ENCODE measurements at regions not wholly inside any gene's neighbourhood (a gene's known extent, or its start where the extent isn't known, plus 50 kb on each side); places are given as distances from the start of the nearest gene placed in this dataset.
"Not testable (repeated sequence)": the region's sequence is repeated elsewhere in the genome, so short reads cannot be mapped to it uniquely, and the experiment has no call there.

DNA sequence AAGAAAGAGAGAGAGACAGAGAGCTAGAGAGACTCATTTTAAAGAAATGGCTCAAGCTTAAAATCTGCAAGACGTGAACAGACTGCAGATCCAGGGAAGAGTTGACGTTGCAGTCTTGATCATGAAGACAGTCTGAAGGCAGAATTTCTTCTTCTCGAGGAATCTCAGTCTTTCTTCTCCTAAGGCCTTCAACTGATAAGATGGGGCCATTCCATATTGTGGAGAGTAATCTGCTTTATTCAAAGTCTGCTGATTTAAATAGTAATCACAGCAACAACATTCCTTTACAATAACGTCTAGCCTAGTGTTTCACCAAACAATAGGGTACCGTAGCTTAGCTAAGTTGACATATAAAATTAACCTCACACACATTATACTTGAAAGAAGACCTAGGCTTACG is 208.4 kb upstream of the ADAMTS3 start:
- DNase-seq (ENCODE audit: low spot score) = no peak

DNA sequence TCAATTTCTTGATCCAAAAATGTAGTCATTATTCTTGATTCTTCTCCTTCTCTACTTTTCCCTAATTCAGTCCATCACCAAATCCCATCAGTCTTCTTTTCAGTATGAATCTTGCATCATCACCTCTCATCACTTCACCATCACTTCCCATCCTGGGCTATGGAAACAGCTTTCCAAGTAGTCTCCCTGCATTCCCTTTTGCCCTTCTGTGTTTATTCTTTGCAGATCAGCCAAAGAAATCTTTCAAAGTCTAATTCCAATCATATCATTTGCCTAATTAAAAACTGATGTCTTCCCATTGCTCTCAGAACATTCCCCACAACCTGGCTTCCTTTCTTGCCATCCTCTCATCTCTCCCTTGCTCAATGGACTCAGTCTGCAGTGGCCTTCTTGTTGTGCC is 201.7 kb upstream of the ADAMTS3 start:
- DNase-seq (ENCODE audit: low spot score) = no peak

DNA sequence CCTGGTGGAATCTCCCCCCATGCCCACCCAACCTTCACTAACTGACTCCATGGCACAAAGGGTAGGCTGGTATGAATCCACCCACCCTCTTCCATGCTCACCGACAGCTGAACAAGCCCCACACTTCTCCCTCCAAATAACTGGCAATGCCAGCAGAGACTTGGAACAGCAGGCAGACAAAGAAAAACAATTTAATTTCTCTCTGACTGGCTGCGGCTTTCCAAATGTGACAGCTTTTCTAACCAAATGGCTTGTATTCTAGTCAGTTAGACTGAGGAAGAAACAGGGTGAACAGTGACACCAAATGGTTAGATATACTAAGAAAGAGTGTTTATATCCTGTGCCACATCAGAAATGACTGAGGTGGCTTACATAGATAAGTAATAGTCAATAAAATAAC is 199.3 kb upstream of the ADAMTS3 start:
- no peak for DNase-seq (ENCODE audit: low spot score)

DNA sequence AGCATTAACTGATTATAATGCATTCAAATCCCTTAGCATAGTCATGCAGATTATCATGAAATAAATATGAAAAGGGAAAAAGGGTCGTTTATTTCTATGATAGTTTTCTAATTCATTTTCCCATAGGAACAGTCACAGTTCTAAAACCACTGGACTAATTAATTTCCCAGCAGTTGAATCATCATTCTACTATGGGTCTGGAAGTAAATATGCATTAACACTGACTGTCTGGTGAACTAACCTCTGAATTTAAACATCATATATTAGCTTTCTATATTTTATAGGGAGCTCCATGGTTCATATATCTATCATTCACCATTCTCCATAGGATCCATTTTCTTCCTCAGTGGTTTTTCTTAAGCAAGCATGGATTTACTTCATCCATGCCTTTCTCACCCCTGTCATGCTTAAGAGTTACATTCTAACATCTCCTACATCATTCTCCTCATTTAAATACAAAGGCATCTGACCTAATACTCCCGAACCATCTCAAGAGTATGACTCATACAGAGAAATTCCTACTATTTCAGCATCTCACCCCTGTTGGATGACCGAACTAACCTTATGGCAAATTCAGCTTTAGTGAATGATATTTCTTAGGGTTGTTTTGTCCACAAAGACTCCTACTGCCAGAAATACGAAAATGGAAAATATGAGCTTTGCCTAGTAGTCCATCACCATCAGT is 198.7 kb upstream of the ADAMTS3 start:
- no peak for DNase-seq (ENCODE audit: low spot score)

DNA sequence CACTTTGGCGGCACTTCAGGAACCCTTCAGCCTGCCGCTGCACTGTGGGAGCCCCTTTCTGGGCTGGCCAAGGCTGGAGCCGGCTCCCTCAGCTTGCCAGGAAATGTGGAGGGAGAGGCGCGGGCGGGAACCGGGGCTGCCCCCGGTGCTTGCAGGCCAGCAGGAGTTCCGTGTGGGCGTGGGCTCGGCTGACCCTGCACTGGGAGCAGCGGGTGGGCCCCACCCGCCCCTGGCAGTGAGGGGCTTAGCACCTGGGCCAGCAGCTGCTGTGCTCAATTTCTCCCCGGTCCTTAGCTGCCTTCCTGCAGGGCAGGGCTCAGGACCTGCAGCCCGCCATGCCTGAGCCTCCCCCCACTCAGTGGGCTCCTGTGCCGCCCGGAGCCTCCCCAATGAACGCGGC is 196.8 kb upstream of the ADAMTS3 start:
- DNase-seq (ENCODE audit: low spot score) = not testable (repeated sequence)

DNA sequence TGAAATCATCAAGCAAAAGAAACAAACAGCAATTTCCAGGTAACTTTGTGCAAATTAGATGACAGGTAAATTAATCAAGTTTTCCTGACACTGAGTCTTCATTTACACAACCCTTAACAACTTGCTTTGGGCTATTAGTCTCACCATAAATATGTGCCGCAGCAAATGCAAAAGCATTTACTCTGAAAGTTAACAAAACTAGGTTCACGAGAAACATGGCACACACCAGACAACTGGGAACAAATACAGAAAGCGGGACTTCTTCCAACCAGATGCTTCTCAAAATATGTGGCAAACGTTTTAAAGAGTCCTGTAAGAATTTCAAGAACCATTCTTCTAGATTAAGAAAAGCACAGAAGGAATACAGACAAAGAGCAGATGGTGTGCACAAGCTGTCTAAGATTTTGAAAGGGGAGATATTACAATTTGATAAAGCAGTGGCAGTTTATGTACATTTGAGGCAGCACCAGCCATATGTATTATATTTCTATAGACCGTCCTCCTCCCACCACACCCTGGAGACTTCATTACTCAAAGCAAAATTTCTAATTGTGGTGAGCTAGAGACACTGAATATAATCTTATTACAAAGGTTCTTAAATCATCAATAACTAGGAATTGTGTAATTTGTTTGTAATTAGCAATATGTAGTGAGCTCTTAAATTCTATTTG is 192.5 kb upstream of the ADAMTS3 start:
- no peak for DNase-seq (ENCODE audit: low spot score)

DNA sequence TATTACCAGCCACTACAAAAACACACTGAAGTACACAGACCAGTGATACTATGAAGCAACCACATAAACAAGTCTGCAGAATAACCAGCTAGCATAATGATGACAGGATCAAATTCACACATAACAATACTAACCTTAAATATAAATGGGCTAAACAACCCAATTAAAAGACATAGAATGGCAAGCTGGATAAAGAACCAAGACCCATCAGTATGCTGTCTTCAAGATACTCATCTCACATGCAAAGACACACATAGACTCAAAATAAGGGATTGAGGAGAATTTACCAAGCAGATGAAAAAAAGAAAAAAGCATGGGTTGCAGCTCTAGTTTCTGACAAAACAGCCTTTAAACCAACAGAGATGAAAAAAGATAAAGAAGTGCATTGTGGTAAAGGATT is 184.4 kb upstream of the ADAMTS3 start:
- not testable (repeated sequence) for DNase-seq (ENCODE audit: low spot score)

DNA sequence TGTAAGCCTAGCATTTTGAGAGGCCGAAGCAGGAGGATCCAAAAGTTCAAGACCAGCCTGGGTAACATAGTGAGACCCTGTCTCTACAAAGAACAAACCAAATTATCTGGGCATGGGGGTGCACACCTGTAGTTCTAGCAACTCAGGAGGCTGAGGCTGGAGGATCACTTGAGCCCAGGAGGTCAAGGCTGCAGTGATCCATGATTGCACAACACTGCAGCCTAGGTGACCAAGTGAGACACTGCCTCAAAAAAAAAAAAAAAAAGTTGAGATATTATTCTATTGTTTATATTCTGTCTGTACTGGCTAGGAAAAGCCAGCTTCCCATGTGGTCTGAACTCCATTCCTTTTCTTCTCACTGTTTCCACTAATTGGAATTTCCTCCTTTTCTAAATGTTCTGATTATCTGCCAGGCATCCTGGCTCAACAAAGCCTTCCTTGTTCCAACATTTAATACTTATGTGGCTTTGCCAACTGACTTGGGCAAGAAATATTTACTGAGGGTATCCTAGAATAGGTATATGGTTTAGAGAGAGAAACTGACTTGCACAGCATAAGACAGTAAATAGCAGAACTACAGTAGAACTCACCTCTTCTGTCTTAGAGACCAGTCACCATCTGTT is 175.2 kb upstream of the ADAMTS3 start:
- no peak for DNase-seq (ENCODE audit: low spot score)

DNA sequence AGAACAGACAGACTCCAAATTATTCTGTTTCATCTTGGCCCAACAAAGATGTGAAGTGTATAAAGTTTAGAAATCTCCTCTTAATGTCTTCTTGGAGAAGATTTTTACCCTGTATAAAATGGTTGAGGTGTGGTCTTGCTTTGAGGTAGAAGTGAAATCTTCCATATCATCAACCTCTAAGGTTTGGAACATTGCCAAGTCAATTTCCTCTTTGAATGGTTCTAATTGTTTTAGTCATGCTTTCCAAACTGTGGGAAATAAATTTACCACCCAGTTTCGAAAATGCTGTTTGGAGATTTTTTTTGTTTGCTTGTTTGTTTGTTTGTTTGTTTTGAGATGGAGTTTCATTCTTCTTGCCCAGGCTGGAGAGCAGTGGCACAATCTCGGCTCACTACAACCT is 174.1 kb upstream of the ADAMTS3 start:
- no peak for DNase-seq (ENCODE audit: low spot score)

DNA sequence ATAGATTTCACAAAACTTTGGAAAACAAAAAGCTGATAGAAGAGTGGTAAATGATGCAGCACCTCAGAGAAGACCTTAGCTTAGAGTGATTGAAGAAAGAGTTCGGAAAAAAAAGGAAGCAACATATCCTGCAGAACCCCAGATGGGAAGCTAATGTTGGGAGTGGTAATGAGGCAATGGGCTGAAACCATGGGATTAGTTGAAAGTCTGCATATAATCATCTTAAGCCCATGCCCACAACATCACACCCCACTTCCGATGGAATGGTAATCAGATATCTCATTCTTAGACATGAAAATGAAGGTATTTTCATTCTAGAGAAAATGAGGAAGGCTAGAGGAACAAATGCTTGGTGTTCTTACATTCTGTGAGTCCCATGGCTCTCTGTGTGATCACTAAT is 146.3 kb upstream of the ADAMTS3 start:
- DNase-seq (ENCODE audit: low spot score) = no peak

DNA sequence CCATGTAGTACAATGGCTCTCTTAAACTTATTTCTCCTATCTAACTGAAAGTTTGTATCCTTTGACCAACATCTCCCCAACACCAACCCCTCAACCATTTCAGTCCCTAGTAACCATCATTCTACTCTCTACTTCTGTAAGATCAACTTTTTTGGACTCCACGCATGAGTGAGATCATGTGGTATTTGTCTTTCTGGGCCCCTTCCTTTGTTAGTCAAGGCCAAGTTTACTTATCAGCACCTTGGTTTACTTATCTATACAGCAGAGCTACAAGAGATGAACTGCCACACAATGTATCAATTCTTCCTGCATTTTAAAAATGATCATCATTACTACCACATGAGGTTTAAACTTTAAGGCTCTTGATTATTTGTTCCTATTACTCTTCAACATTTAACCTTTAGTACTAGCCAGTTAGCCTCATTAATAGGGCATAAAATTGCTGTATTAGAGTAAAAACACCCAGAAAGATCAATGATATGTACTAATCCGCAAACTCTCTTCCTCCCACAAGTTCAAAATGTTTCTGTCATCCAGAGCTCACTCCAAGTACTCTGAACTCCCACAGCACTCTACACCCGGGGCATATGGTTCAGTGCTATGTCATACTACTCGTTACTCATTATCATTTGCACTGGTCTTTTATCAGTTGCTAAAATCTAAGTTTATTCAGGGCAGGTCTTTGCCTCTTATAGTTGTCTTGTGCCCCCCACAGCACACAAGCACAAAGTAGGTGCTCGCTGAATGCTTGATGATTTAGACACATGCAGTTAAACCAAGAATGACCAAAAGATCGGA is 145.7 kb upstream of the ADAMTS3 start:
- no peak for DNase-seq (ENCODE audit: low spot score)

DNA sequence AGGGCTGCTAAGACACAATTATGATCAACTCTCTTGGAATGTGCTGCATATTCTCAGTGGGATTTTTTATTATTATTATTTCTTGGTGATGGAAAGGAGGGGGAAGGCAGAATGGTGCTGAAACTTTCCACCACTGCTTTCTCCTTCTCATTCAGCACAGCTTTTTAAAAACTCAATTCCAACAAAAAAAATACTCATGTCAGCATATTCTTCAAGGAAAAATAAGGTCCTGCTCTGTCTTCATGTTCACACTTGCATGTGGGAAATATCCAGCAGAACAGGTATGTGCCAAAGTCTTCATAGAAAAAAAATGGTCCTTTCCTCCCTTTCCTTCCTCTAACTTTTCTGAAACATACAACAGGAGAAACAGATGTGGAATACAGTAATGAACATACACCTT is 144.0 kb upstream of the ADAMTS3 start:
- no peak for DNase-seq (ENCODE audit: low spot score)

DNA sequence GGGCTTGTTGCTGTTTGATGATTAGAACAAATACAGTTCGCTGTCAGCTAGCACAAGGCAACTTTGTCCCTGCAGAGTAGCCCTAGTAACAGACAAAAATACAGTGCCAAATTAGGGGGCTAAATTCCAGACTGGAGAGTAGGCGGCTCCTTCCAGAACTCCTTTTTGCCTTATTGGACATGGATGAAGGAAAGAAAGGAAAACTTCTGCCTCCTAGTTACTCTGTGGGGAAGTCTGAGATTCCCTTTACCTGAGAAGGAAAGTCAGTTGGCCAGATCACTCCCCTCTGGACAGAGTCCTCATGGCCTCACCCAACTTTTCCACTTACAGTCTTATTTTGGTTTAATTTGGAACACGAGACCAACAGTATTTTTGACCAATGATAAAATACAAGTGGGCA is 140.5 kb upstream of the ADAMTS3 start:
- DNase-seq (ENCODE audit: low spot score) = no peak

DNA sequence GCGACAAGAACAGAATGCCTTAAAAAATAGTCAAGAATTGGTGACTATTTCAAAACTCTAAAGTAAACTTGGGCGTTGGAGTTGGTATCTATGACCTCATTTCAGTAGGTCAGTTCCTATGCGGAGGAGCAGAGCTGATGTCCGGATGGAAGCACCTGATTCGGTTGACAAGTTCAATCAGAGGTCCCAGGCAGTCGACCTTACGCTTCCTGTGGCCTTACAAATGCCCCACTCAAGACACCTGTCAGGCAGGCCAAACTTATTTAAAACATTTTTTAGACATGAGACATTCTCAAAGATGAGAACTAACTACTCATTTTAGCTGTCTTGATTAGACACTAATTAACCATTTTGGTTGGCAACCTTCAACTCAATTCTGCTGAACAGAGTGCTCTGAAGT is 137.7 kb upstream of the ADAMTS3 start:
- no peak for DNase-seq (ENCODE audit: low spot score)

DNA sequence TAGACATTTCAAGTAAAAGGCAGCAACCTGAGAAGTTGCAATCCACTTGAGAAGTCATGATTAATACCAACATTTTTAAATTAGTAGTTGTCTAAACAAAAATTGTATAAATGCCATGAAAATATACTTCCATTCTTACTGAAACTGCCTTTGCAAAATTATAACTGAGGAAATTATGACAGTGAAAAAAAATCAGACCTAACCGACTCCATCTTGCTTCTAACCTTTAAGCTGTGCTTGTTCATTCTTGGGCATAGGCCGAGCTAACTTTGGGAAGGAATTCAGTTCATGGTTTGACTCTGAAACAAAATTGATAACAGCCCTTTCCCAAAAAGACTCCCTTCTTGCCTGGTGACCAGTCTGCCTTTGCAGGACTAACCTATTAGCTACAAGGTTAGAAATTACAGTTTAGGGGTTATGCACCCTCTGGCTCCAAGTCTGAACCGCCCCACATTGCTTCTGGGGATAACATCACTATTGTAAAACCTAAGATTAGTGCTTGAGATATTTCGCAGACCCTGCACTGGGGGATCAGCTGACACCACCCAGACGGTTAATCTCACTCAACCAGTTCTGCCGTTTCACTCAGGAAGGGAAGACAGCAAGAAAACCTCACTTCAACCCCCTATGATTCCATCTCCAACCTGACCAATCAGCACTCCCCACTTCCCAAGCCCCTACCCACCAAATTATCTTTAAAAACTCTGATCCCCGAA is 136.1 kb upstream of the ADAMTS3 start:
- not testable (repeated sequence) for DNase-seq (ENCODE audit: low spot score)

DNA sequence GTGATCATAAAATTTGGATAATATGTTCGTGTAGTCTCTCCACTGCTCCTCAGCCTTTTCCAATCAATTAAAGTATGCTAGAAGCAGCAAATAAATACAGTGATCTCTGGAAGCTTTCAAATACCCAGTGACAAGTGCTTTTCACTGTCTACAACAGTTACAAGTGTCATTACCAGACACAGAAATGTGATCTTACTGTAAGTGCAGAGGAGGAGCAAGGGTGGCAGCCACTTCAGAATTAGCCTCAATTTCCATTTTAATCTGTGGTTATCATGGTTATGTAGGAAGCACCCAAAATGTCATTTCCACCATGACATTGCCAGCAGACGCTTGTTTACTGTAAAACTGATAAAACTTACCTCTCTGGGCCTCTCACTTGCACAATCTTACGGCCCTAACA is 133.9 kb upstream of the ADAMTS3 start:
- DNase-seq (ENCODE audit: low spot score) = no peak

DNA sequence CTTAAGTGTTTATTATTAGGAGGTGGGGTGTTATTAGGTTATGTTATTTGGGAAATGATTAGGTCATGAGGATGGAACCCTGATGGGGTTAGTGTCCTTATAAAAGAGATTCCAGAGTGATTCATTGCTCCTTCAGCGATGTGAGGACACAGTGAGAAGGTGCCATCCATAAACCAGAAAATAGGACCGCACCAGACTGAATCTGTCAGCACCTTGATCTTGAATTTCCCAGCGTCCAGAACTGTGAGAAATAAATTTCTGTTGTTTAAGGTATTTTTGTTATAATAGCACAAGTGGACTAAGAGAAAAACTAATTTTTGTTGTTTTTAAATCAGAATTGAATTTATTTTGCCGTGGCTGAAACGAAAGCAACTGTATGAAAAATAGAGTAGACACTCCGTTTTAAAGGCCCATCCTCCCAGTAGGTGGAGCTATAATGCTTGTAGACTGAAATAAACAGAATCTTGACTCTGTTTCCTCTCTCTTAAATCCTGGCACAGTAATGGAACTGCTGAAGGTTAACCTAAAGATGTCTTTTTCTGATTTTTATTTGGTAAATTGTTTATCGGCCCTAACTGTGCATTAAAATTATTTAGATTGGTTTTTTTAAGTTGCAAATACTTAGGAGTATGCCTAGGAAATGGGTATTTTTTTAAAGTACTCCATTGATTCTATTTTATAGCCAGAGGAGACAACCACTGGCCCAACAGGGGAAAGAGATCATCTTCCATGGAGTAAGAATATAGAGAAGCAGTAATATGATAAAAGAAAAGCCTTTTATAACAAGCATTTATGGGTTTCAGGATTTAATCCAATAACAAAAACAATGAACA is 133.2 kb upstream of the ADAMTS3 start:
- DNase-seq (ENCODE audit: low spot score) = peak; percentile 34

DNA sequence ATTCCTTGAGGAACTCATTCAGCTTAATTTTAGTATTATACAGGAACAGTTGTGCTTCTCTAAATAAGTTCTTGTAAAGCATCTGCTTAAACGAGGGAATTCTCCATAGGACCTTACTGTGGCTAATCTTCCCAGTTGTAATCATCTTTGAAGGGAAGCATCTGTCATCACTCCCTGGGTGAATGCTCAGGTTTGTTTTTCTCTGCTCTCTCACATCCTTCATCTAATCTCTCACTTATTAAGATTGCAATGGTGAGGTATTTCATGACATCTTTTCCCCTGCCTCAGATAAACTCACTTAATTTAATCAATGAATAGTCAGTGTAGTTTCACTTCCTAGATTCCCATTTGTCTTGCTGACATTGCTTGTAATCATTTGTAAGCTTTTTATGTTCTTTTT is 121.8 kb upstream of the ADAMTS3 start:
- DNase-seq (ENCODE audit: low spot score) = no peak

DNA sequence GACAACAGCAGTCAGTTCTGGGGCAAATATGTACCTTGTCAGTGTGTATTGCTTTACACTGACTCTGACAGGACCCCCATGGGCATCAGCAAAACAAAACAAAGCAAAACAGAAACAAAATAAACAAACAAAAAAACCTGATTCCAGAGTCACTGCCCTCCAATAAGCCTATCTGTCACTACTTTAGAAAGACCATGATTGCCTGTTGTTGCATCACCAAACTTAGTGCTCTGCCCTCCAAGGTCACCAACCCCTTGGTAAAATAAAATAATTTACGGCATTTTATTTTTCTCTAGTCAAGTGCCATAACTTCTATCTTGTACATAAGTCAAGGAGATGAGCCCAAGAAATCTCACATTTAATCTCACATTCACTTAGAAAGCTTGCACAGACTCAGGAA is 120.9 kb upstream of the ADAMTS3 start:
- DNase-seq (ENCODE audit: low spot score) = no peak

DNA sequence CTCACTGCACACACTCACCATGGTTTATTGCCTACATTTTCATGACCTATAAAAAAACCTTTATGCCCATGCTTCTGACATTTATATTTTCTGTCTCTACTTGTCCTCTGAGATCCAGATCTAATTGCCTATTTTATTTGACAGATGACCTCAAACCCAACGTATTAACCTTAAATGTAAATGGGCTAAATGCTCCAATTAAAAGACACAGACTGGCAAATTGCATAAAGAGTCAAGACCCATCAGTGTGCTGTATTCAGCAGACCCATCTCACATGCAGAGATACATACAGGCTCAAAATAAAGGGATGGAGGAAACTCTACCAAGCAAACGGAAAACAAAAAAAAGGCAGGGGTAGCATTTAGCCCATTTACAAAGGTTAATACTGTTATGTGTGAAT is 117.4 kb upstream of the ADAMTS3 start:
- DNase-seq (ENCODE audit: low spot score) = not testable (repeated sequence)

DNA sequence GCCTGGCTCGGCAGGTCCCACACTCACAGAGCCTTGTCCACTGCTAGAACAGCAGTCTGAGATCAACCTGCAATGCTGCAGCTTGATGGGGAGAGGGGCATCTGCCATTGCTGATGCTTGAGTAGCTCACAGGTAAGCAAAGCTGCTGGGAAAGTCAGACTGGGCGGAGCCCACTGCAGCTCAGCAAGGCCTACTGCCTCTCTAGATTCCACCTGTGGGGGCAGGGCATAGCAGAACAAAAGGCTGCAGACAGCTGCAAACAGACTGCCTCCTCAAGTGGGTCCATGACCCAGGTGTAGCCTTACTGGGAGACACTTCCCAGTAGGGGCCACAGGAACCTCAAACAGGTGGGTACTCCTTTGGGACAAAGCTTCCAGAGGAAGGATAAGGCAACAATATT is 110.6 kb upstream of the ADAMTS3 start:
- no peak for DNase-seq (ENCODE audit: low spot score)

Data from globus pallidus (tissue), 1 donor.